ENCODE measurements at regions not wholly inside any gene's neighbourhood (a gene's known extent, or its start where the extent isn't known, plus 50 kb on each side); places are given as distances from the start of the nearest gene placed in this dataset.
"Not testable (repeated sequence)": the region's sequence is repeated elsewhere in the genome, so short reads cannot be mapped to it uniquely, and the experiment has no call there.

GRCh38 chr7:52775876-52776275 is 259.6 kb upstream of the POM121L12 start:
- no peak for DNase-seq

GRCh38 chr7:52771177-52771576 is 264.3 kb upstream of the POM121L12 start:
- no peak for DNase-seq

- no peak for DNase-seq
These were observed 270.8 kb upstream of the POM121L12 start for GRCh38 chr7:52764492-52765169.

DNA sequence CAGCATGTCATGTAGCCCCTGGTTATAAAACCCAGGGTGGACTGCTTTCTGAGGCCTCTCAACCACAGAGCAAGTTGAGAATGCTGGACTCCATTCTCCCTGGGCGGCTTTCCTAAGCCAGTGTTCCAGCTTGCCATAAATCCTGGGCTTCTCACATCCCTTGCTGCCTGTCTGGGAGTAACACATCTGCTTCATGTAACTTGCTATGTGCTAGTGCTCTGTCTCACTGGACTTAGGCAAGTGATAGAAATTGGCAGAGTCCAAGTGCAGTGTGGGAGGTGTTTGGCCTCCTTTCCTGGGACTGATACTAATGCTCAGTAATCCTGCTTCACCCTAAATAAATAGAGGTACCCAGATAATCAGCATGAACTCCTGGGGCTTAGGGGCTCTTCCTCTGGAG is 277.1 kb upstream of the POM121L12 start:
- no peak for DNase-seq

- DNase-seq = no peak
These were observed 281.6 kb upstream of the POM121L12 start for GRCh38 chr7:52753855-52754254.

GRCh38 chr7:52752891-52753290 is 282.5 kb upstream of the POM121L12 start:
- DNase-seq = no peak

GRCh38 chr7:52749880-52750279 is 285.6 kb upstream of the POM121L12 start:
- DNase-seq = no peak

- no peak for DNase-seq
These were observed 287.6 kb upstream of the POM121L12 start for GRCh38 chr7:52747817-52748216.

GRCh38 chr7:52741670-52742290 is 293.7 kb upstream of the POM121L12 start:
- no peak for DNase-seq

- DNase-seq = no peak
These were observed 299.8 kb upstream of the POM121L12 start for GRCh38 chr7:52735656-52736055.

- DNase-seq = not testable (repeated sequence)
These were observed 306.8 kb upstream of the POM121L12 start for GRCh38 chr7:52728683-52729082.

DNA sequence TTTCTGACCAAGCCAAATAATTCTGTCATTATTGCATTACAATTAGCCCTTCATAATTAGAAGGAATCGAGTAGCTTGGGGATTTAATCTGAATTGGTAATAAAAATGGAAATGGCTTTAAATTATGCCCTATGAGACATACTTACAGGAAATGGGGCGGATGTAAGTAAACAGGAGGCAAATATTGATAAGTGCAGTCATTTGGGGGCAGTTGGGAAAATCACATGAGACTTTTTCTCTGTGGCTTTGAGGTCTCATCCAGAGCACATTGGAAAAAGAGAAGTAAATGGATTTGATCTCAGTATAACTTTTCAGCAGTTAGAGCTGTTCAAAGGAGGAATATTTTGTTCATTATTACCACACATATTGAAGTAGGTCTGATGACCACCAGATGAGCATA is 307.8 kb upstream of the POM121L12 start:
- DNase-seq = no peak

GRCh38 chr7:52726986-52727385 is 308.4 kb upstream of the POM121L12 start:
- no peak for DNase-seq

DNA sequence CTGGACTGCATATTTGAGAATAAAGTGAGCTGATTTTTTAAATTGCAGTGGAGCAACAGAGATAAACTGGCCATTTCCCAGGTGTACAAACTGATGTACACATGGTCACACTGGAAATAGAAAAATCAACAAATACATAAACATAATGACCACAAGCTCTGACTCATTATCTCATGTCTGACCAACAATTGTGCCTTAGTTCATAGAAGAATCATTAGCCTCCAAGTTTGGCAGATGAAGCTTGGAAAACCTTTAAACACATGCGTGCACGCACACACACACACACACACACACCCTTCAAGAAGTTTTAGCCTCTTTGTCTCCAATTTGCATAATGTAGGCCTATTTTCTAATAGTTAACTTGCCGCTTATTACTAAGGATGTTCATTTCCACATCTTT is 308.9 kb upstream of the POM121L12 start:
- no peak for DNase-seq

DNA sequence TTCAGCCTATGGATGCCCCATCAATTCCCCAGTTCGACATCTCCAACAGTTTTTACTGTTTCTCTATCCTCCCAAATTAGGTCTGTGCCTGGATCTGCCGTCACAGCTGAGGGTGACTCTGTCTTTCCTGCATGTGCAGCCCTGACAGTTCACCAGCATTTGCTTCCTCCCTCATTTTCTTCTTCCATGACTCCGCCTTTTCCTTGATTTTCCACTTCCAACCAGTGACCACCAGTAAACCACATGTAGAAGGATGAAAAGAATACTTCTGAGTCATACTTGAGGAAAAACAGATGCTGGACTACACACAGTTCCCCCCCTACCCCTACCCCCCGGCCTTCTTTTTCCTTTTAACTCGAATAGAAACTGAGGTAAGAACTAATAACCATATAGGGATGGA is 311.8 kb upstream of the POM121L12 start:
- no peak for DNase-seq

GRCh38 chr7:52720856-52721255 is 314.6 kb upstream of the POM121L12 start:
- no peak for DNase-seq

DNA sequence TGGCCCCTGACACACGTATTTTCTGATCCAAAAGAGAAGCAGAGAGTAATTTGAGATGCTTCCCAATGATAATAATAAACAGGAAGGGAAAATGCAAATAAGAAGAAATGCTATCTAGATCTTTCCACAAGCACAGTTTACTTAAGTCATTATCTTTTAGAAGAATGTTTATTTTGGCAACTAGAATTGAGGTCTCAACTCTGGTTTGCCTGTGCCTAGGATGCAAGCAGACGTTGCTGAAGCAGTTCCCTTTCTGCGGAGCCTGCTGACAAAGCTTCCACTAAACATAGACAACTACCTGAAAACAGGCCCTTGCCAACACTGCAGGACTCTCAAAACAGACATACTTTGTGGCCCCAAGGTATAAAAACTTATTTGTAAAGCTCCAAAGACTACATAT is 315.8 kb upstream of the POM121L12 start:
- DNase-seq = no peak

DNA sequence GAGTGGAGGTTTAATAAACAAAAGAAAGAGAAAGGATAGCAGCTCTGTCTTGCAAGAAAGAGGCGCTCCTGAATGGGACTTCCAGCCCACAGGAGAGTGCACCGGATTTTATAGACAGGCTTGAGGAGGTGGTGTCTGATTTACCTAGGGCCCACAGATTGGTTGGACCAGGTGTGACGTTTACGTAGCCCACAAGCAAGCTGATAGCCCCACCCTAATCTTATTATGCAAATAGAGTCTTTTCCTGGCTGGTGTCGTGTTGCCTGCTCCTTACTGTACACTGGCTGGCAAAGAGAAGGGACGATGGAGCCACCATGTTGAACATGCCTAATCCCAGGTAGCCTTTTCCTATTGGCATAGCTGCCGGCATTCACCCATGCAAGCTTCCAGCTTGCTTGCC is 319.7 kb upstream of the POM121L12 start:
- no peak for DNase-seq

- DNase-seq = no peak
These were observed 322.5 kb upstream of the POM121L12 start for GRCh38 chr7:52712938-52713337.

DNA sequence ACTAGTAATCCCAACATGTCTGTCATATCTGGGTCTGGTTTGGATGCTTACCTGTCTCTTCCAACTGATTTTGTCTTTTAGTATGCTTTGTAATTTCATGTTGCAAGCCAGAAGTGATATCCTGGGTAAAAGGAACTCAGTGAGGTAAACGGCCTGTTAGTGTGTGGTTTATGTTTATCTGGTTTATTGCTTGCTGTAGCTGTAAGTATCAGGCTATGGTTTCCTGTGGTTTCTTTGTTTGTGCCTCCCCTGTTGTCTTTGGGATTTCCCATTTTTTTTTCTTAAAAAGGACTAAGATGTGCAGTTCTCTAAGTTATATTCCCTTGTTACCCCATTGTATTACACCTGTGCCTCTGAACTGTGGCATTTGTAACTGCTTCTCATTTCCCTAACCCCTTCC is 323.5 kb upstream of the POM121L12 start:
- DNase-seq = no peak

DNA sequence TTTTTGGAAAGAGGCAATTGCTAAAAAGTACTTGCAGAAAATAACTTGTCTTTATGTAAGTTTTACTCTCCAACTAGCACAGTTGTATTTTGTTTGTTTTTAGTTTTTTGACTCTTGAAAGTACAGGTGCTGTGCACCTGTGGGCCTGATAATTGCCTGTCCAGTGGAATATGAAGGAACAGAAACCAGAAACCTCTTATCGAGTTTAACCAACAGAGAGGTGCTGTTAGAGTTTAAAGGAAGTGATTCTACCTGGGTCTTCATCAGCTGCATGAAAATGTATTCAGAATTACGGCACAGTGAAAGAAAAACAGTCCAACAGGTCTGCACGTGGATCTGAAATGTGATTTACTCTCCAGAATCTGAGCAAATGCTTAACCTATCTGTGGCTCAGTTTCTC is 326.6 kb upstream of the POM121L12 start:
- no peak for DNase-seq

DNA sequence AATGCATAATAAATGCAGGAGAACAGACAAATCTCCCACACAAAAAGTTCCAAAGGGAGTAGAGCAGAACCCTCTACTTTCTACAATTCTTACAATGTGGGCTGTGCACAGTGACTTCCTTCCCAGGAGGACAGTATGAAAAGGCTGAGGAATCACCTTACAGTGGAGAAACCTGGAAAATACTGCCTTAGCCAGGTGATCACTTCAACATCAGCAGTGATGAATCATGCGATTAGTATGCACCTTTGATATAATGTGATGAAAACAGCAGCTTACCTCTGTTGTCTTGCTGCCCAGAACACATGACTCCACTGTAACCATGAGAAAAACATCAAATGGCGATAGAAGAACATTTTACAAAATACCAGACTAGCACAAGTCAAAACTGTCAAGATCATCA is 329.7 kb upstream of the POM121L12 start:
- no peak for DNase-seq

GRCh38 chr7:52700349-52700748 is 335.1 kb upstream of the POM121L12 start:
- no peak for DNase-seq

GRCh38 chr7:52695973-52696595 is 339.3 kb upstream of the POM121L12 start:
- no peak for DNase-seq

DNA sequence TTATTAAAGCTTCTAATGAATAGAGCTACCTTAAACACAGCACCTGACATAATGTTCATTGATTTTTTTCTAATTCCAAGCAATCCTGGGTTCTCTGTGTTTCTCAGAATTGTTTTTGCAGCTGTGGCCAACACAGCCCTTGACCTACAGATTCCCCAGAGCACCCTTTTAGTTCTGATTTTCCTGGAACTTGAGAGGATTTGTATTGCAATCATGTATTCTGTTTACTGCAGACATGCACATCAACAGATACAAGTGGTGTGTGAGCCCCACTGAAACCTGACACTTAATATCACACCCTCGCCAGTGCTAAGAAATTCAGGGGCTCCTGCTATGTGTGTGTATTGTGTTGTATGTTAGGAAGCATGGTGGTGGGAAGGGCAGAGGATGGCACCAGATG is 344.2 kb upstream of the POM121L12 start:
- DNase-seq = no peak
